Central memory CD8-positive, alpha-beta T cell (primary cell): ENCODE measurements at regions not wholly inside any gene's neighbourhood (a gene's known extent, or its start where the extent isn't known, plus 50 kb on each side); places are given as distances from the start of the nearest gene placed in this dataset.
"Not testable (repeated sequence)": the region's sequence is repeated elsewhere in the genome, so short reads cannot be mapped to it uniquely, and the experiment has no call there.

ENCODE experiments used
- ATAC-seq: fragments of 150-1000 bp; cut with Tn5 transposase; replicated peaks from 2 replicates; pipeline ENCODE4 v1.10.0; 2022; ENCODE audit warnings: mild to moderate bottlenecking, moderate FRiP score, moderate number of reproducible peaks; ENCODE audit not compliant: poor library complexity, severe bottlenecking; ENCODE audit errors: extremely low read depth
- DNase-seq, 2 donors: peaks; one replicate each; pipeline ENCODE4 v3.0.0; 2021; ENCODE audit warnings: low spot score in 2 of 2
- H3K27ac Mint-ChIP-seq: one replicate; pipeline ENCODE4 v1.8.0; 2022; ENCODE audit warnings: low read depth, mild to moderate bottlenecking, moderate library complexity, mixed read lengths
- H3K27me3 Mint-ChIP-seq: one replicate; pipeline ENCODE4 v1.8.0; 2022; ENCODE audit warnings: mixed read lengths
- H3K36me3 Mint-ChIP-seq: one replicate; pipeline ENCODE4 v1.8.0; 2022; ENCODE audit warnings: mild to moderate bottlenecking, moderate library complexity, mixed read lengths; ENCODE audit not compliant: insufficient read depth
- H3K4me1 Mint-ChIP-seq: one replicate; pipeline ENCODE4 v1.8.0; 2022; ENCODE audit warnings: mixed read lengths
- H3K4me3 Mint-ChIP-seq: one replicate; pipeline ENCODE4 v1.8.0; 2022; ENCODE audit warnings: mild to moderate bottlenecking, moderate library complexity, mixed read lengths
- H3K9me3 Mint-ChIP-seq: one replicate; pipeline ENCODE4 v1.8.0; 2022; ENCODE audit warnings: mixed read lengths

- Mint-ChIP-seq H3K27ac (no peak overlapping the region), H3K36me3 (peaks cover 2% of the 10 kb centered on the region), H3K4me3 (no peak overlapping the region), H3K9me3 (peaks cover 27% of the 10 kb centered on the region), H3K4me1 (no peaks in the 10 kb centered on the region), H3K27me3 (no peaks in the 10 kb centered on the region)
- ATAC-seq (no peak), DNase-seq (no peak)
These were observed 825.3 kb upstream of the GRM7 start for GRCh38 chr3:6035626-6036025.

- DNase-seq: no peak
These were observed 820.9 kb upstream of the GRM7 start for GRCh38 chr3:6039971-6040370.

GRCh38 chr3:6041894-6042293, 819.0 kb upstream of the GRM7 start:
- Mint-ChIP-seq H3K27ac (no peak overlapping the region), H3K9me3 (peaks cover 22% of the 10 kb centered on the region), H3K4me3 (no peak overlapping the region), H3K27me3 (no peaks in the 10 kb centered on the region), H3K4me1 (no peaks in the 10 kb centered on the region), H3K36me3 (no peaks in the 10 kb centered on the region)
- DNase-seq: no peak
- ATAC-seq: no peak

More at GRCh38 chr3:6039971-6040370, 820.9 kb upstream of the GRM7 start:
- H3K27ac Mint-ChIP-seq: no peak overlapping the region
- peaks cover 22% of the 10 kb centered on the region for H3K9me3 Mint-ChIP-seq
- H3K27me3 Mint-ChIP-seq: no peaks in the 10 kb centered on the region
- no peaks in the 10 kb centered on the region for H3K4me1 Mint-ChIP-seq
- no peak overlapping the region for H3K4me3 Mint-ChIP-seq
- ATAC-seq: no peak
- no peaks in the 10 kb centered on the region for H3K36me3 Mint-ChIP-seq

GRCh38 chr3:6047016-6047415, 813.9 kb upstream of the GRM7 start:
- no peak overlapping the region for H3K4me3 Mint-ChIP-seq
- no peaks in the 10 kb centered on the region for H3K27me3 Mint-ChIP-seq
- H3K4me1 Mint-ChIP-seq: no peaks in the 10 kb centered on the region
- H3K36me3 Mint-ChIP-seq: no peaks in the 10 kb centered on the region
- H3K9me3 Mint-ChIP-seq: peaks cover 21% of the 10 kb centered on the region
- ATAC-seq (no peak), DNase-seq (no peak)
- no peak overlapping the region for H3K27ac Mint-ChIP-seq

- Mint-ChIP-seq H3K36me3 (no peaks in the 10 kb centered on the region), H3K4me1 (no peaks in the 10 kb centered on the region), H3K27me3 (no peaks in the 10 kb centered on the region), H3K4me3 (no peak overlapping the region), H3K9me3 (peaks cover 10% of the 10 kb centered on the region), H3K27ac (no peak overlapping the region)
- no peak for ATAC-seq
- DNase-seq: no peak
These were observed 800.7 kb upstream of the GRM7 start for GRCh38 chr3:6060251-6060650.

GRCh38 chr3:6062261-6063187, 798.4 kb upstream of the GRM7 start:
- DNase-seq (no peak), ATAC-seq (no peak)
- Mint-ChIP-seq H3K4me3 (no peak overlapping the region), H3K4me1 (no peaks in the 10 kb centered on the region), H3K9me3 (peaks cover 10% of the 10 kb centered on the region), H3K27ac (no peak overlapping the region), H3K27me3 (no peaks in the 10 kb centered on the region), H3K36me3 (no peaks in the 10 kb centered on the region)

- peaks cover 5% of the 10 kb centered on the region for H3K9me3 Mint-ChIP-seq
- H3K27me3 Mint-ChIP-seq: no peaks in the 10 kb centered on the region
- no peak overlapping the region for H3K27ac Mint-ChIP-seq
- no peaks in the 10 kb centered on the region for H3K36me3 Mint-ChIP-seq
- no peaks in the 10 kb centered on the region for H3K4me1 Mint-ChIP-seq
- DNase-seq (no peak), ATAC-seq (no peak)
- H3K4me3 Mint-ChIP-seq: no peak overlapping the region
These were observed 794.5 kb upstream of the GRM7 start for GRCh38 chr3:6066397-6066796.

- not testable (repeated sequence) for H3K27me3 Mint-ChIP-seq, H3K36me3 Mint-ChIP-seq, ATAC-seq, H3K4me1 Mint-ChIP-seq, H3K4me3 Mint-ChIP-seq, DNase-seq, H3K27ac Mint-ChIP-seq, H3K9me3 Mint-ChIP-seq
These were observed 793.9 kb upstream of the GRM7 start for GRCh38 chr3:6066868-6067578.

- no peaks in the 10 kb centered on the region for H3K36me3 Mint-ChIP-seq
- no peaks in the 10 kb centered on the region for H3K4me1 Mint-ChIP-seq
- no peak for DNase-seq
- H3K27ac Mint-ChIP-seq: no peak overlapping the region
- H3K27me3 Mint-ChIP-seq: no peaks in the 10 kb centered on the region
- peaks cover 27% of the 10 kb centered on the region for H3K9me3 Mint-ChIP-seq
- no peak overlapping the region for H3K4me3 Mint-ChIP-seq
- no peak for ATAC-seq
These were observed 786.0 kb upstream of the GRM7 start for GRCh38 chr3:6074952-6075351.

- H3K4me1 Mint-ChIP-seq: no peaks in the 10 kb centered on the region
- no peaks in the 10 kb centered on the region for H3K27me3 Mint-ChIP-seq
- peaks cover 24% of the 10 kb centered on the region for H3K9me3 Mint-ChIP-seq
- DNase-seq (no peak), ATAC-seq (no peak)
- H3K27ac Mint-ChIP-seq: no peak overlapping the region
- no peaks in the 10 kb centered on the region for H3K36me3 Mint-ChIP-seq
- no peak overlapping the region for H3K4me3 Mint-ChIP-seq
These were observed 782.5 kb upstream of the GRM7 start for GRCh38 chr3:6078436-6078835.

GRCh38 chr3:6079011-6079410, 781.9 kb upstream of the GRM7 start:
- no peaks in the 10 kb centered on the region for H3K27me3 Mint-ChIP-seq
- no peak overlapping the region for H3K27ac Mint-ChIP-seq
- peaks cover 27% of the 10 kb centered on the region for H3K9me3 Mint-ChIP-seq
- DNase-seq: no peak
- H3K36me3 Mint-ChIP-seq: no peaks in the 10 kb centered on the region
- H3K4me3 Mint-ChIP-seq: no peak overlapping the region
- no peak for ATAC-seq
- no peaks in the 10 kb centered on the region for H3K4me1 Mint-ChIP-seq

GRCh38 chr3:6079561-6080179, 781.2 kb upstream of the GRM7 start:
- Mint-ChIP-seq H3K9me3 (peaks cover 27% of the 10 kb centered on the region), H3K27ac (no peak overlapping the region), H3K27me3 (no peaks in the 10 kb centered on the region), H3K4me1 (no peaks in the 10 kb centered on the region), H3K4me3 (no peak overlapping the region), H3K36me3 (no peaks in the 10 kb centered on the region)
- DNase-seq (no peak), ATAC-seq (no peak)
